NAMALWA (cell line): ENCODE measurements at regions not wholly inside any gene's neighbourhood (a gene's known extent, or its start where the extent isn't known, plus 50 kb on each side); places are given as distances from the start of the nearest gene placed in this dataset.

Experiments used
- DNase-seq: peaks from one replicate; pipeline ENCODE4 v3.0.0-alpha.2; 2015; ENCODE audit warnings: low spot score

- DNase-seq = no peak
These were observed 265.6 kb downstream of the NSG2 start for GRCh38 chr5:174311121-174311520.

DNA sequence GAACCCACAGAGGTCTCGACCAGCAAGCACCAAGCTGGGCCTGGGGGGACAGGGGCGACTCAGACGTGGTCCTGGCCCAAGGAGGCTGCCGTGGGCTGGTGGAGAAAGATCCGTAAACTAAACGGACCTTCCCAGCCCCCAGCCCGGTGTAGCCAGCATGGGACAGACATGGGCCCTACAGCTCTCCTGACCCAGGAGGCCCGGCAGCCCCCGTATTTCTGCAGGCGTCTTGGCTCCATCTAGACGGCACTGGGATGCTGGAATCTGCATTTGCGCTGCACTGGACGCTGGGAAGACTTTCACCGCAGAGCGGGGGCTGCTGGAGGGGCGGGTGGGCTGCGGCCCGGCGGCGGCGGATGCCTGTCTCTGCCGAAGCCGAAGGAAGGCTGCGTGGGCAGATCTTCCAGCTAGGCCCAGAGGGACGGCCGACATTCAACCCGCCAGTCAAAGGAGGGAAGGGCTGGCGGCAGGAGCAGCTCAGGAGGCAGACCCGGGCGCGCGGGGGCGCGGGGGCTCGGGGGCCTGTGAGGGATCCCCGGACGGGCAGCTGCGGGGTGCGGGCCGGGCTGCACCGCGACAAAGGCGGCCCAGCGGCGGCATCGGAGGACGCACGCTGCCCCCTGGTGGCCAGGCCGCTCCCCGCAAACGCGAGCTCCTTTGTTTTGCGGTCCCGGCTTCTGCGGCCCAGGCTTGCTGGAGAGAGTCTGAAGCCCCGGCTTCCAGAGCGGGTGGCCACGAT lies 266.2 kb downstream of the NSG2 start:
- peak; percentile 48 for DNase-seq

DNA sequence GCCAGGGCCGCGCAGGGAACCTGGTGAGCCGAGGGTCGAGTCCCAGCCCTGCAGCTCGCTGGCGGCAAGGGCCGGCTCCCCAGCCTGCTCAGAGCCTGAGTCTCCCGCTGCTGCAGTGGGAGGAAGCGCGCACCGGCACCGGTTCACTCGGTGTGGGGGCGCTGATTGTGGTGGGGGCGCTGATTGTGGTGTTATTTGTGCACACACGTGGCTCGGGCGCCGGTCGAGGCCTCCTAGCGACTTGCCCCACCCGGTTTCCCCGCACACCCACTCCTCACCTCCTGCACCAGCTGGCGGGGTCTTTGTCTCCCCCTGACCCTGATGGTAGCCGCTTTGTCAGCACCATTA lies 266.7 kb downstream of the NSG2 start:
- DNase-seq = no peak

DNA sequence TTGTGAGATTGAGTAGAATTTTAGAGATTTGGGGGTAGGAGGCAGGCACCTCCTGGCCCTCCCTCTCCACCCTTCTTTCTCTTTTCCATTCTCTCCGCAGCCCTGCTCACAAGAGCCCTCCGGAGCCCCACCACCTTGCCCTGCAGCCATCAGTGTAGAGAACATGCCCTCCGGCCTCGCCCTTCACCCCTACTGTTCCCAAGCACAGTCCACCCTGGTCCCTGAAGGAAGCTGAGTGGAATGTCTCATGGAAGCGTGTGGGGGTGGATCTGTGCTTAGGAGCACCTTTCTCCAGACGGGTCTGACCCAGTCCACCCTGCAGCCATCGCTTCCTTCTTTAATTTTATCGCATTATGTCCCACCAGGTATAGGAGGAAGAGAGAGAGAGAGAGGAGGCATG lies 267.1 kb downstream of the NSG2 start:
- DNase-seq = no peak

GRCh38 chr5:174313615-174314014 lies 268.1 kb downstream of the NSG2 start:
- DNase-seq = no peak

DNA sequence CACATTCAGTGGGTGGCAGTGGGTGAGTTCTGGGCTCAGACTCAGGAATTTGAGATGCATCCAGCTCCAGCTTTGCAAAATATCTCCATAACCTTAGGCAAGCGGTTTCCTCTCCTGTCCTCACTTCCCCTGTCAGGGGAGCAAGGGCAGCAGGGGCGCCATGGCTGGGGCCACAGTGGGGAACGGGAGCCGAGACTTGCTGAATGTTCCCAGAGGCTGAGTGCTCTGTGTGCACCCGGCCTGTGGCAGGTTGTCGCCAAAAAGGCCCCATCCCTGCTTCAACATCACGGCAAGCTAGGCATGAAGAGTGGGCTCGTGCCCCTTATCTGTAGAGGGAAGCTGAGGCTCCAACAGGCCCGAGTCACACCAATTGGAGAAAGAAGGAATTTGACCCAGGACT lies 268.8 kb downstream of the NSG2 start:
- no peak for DNase-seq

DNA sequence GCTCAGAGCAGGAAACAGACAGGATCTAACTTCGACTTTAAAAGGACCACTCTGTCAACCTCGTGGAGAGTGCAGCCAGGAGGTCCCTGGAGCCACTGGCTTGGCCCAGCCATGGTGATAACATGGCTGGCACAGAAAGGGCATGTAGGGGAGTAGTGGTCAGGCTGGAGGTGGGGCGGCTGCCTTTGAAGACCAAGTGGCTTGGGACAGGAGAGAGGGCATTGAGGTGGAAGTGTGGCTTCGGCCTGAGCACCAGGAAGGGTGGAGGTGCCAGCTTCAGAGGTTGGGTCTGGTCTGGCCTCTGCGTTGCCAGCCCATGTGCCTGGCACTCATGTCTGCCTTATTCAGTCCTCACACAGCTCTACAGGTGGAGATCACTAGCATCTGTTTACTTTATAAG lies 270.0 kb downstream of the NSG2 start:
- DNase-seq = no peak

GRCh38 chr5:174315871-174316270 lies 270.4 kb downstream of the NSG2 start:
- DNase-seq = no peak

DNA sequence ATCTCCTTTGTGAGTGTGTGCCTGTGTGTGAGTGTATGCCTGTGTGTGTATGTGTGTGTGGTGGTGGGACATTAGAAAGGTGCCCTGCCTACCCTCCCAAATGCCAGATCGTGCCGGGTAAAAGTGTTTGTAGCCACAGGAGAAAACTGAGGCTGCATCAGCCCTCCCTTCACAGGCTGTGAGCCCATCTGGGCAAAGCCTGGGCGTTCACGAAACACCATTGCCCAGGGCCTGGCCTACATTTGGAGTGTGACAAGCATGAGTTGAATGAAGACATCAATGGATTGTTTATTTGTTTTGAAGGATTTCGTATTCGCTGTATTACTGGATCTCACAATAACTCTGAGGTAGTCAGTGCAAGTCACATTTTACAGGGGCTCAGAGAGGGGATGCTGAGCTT lies 270.8 kb downstream of the NSG2 start:
- no peak for DNase-seq

DNA sequence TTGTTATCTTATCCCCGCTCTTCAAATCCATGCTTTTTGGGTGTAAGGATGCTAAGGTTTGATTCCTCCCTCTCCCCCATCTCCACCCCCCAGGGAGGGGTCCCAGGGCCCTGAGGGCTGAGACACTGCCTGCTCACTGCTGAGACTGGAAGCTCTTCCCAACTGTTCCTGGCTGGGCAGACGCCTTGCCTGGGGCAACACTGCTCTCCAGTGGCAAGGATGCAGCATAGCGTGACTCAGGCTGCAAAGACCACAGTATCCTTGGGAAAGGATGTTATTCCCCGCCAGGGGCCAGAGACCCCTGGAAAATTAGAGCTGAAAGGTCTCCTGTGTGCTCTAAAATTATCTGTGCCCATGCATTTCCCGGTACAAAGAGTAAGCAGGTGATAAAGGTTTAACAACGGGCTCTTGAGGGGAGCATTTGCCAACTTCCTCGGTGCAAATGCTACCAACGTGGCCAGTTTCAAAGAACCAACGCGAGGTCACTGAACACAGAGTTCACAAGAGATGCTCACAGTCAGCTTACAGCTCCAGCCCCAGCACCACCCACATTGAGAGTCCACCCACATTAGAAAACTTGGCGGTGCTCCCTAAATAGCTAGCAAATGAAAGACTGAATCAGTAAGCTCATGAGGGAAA lies 271.9 kb downstream of the NSG2 start:
- DNase-seq = peak; percentile 22

- no peak for DNase-seq
These were observed 273.1 kb downstream of the NSG2 start for GRCh38 chr5:174318578-174318977.

DNA sequence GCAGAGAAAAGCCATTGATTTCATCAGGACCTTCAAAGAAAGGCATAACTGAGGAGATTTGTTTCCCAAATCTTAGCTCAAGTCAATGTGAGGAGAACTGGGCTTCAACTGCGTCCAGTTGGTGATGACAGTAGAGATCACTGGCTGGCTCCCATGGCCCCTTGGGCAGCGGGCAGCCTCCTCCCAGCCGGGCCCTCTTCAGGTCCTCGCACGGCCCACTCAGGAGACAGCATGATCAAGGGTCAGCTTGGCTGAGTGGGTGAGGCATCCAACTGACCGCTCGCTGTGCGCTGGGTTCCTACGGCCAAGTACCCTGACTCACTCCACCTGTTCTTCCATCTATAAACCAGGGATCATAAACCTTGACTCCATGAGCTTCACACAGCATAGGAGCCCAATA lies 274.0 kb downstream of the NSG2 start:
- DNase-seq = no peak

- DNase-seq = no peak
These were observed 274.5 kb downstream of the NSG2 start for GRCh38 chr5:174320051-174320450.

DNA sequence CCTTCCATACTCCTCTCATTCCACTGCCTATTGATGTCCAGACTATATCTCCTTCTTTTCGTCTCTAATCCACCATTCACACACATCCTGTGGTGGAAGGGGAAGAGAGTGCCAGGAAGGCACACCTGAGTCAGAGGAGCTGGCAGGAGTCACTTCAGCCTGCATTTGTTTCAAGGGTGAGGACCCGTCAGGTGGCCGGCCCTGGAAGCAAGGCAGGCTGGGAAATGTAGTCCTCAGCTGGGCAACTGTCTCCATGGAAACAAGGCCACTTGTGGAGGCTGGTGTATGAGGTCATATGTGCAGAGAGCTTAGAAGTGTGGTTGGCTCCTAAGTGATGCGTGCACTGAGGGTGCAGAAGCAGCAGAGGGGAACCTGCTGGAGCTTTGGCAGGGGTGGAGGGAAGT lies 278.4 kb downstream of the NSG2 start:
- peak; percentile 63 for DNase-seq

- no peak for DNase-seq
These were observed 279.2 kb downstream of the NSG2 start for GRCh38 chr5:174324680-174325079.

DNA sequence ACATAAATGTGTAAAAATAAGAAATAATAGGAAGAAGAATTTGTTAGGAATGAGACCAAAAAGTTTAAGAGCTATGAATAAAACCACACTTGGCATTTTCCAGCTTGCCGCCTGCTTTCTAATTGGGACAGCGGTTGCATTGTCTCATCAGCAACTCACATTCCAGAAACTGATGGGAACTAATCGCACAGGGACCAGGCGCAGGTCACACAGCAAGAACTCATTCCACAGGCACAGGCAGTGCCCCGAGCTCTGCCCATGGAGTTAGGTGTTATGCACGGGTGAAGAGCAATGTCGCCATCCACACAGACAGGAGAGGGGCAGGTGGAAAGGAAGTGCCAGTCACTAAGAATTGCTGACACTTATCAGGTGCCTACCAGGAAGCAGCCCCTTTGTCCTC lies 279.9 kb downstream of the NSG2 start:
- DNase-seq = no peak

DNA sequence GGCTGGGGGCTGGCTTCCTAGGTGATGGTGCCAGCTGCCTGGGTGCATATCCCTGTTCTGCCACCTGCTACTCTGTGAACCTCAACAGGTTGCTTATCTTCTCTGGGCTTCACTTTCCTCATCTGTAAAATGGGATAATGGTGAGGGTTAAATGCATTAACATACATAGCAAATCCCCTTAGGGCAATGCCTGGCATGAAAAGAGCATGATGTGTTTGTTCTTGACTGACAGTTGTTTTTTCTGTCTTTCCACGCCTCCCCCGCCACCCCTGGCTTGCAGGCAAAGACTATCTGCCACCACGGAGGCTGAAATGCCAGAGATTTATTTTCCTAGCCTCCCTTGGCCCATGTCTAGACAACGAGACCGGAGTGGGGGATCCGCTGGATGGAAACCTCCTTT lies 280.5 kb downstream of the NSG2 start:
- no peak for DNase-seq

DNA sequence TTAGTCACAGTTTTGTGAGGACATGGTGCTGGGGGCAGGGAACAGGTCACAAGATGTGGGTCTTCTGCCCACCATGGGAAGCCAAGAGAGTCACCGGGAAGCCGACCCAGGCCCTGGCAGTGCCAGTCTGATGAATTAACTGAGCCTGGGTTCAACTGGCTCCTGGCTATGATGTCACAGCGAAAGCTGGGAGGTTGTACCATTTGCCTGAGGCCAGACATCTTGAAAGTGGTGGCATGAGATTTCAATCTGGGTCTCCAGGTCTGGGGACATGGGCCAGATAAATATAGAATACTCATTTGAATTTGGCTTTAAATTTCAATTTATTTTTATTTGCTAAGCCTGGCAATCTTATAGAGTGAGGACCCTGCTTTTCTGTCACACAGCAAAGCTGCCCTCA lies 280.9 kb downstream of the NSG2 start:
- no peak for DNase-seq

GRCh38 chr5:174327317-174327864 lies 281.9 kb downstream of the NSG2 start:
- peak; percentile 84 for DNase-seq

GRCh38 chr5:174327896-174328295 lies 282.4 kb downstream of the NSG2 start:
- no peak for DNase-seq

GRCh38 chr5:174328631-174329299 lies 283.3 kb downstream of the NSG2 start:
- DNase-seq = no peak

- DNase-seq = no peak
These were observed 284.2 kb downstream of the NSG2 start for GRCh38 chr5:174329738-174330137.

GRCh38 chr5:174335682-174336364 lies 290.3 kb downstream of the NSG2 start:
- DNase-seq = no peak
